Caco-2 (cell line): ENCODE measurements at regions not wholly inside any gene's neighbourhood (a gene's known extent, or its start where the extent isn't known, plus 50 kb on each side); places are given as distances from the start of the nearest gene placed in this dataset.

Source experiments
- BruUV-seq: library from RNA; stranded (reverse); fragments of 400-500 nt; replicated peaks from 2 replicates; lab custom pipeline; 2021; lab: Mats Ljungman, UMichigan
- CTCF ChIA-PET: fragments of 300-600 bp; sonication (Branson Sonifier 250); formaldehyde crosslinking; loops from one replicate; lab custom pipeline; 2022; ENCODE audit warnings: antibody characterized with exemption; lab: Charles Lee
- POLR2A ChIA-PET: fragments of 300-600 bp; sonication (Branson Sonifier 250); formaldehyde crosslinking; loops from one replicate; lab custom pipeline; 2022; ENCODE audit warnings: antibody characterized with exemption; lab: Charles Lee
- DNase-seq, 2 experiments: peaks; one replicate each; pipeline versions ENCODE4 v3.0.0 to v3.0.0-alpha.2; 2020 to 2022
- H3K27me3 ChIP-seq: replicated peaks from 2 replicates; pipeline ENCODE4 v1.6.0; 2011; ENCODE audit warnings: low read length; ENCODE audit not compliant: control insufficient read depth, insufficient read depth
- H3K36me3 ChIP-seq: 2 replicates; pipeline ENCODE4 v1.5.1; 2011; ENCODE audit warnings: low read length; ENCODE audit not compliant: control insufficient read depth, insufficient read depth
- H3K4me1 ChIP-seq: fragments of 250-450 bp; sonication (Bioruptor Pico); 2 replicates; pipeline ENCODE4 v1.5.1; 2020; ENCODE audit warnings: mild to moderate bottlenecking
- H3K4me3 ChIP-seq: 2 replicates; pipeline ENCODE4 v1.5.1; 2011; ENCODE audit warnings: low read depth, mild to moderate bottlenecking, control low read depth, low read length
- H3K9me3 ChIP-seq: fragments of 250-450 bp; sonication (Bioruptor Pico); 2 replicates; pipeline ENCODE4 v1.5.1; 2020; ENCODE audit warnings: mild to moderate bottlenecking, moderate library complexity
- H3K27ac Mint-ChIP-seq: one replicate; pipeline ENCODE4 v1.8.0; 2022; ENCODE audit warnings: mixed read lengths; ENCODE audit not compliant: unreplicated experiment
- H3K27me3 Mint-ChIP-seq: one replicate; pipeline ENCODE4 v1.8.0; 2022; ENCODE audit warnings: mixed read lengths; ENCODE audit not compliant: insufficient read depth, unreplicated experiment
- H3K36me3 Mint-ChIP-seq: one replicate; pipeline ENCODE4 v1.8.0; 2022; ENCODE audit warnings: mild to moderate bottlenecking, mixed read lengths; ENCODE audit not compliant: insufficient read depth, unreplicated experiment
- H3K4me1 Mint-ChIP-seq: one replicate; pipeline ENCODE4 v1.8.0; 2022; ENCODE audit warnings: low read depth, mixed read lengths; ENCODE audit not compliant: unreplicated experiment
- H3K4me3 Mint-ChIP-seq: one replicate; pipeline ENCODE4 v1.8.0; 2022; ENCODE audit warnings: mild to moderate bottlenecking, moderate library complexity, mixed read lengths; ENCODE audit not compliant: unreplicated experiment
- H3K9me3 Mint-ChIP-seq: one replicate; pipeline ENCODE4 v1.8.0; 2022; ENCODE audit warnings: mixed read lengths; ENCODE audit not compliant: unreplicated experiment
- CTCF ChIP-seq, 2 experiments: fragments of 200-600 bp in 1 of 2; IDR thresholded peaks; 1 replicate in 1 of 2; 2 replicates in 1 of 2; pipeline versions ENCODE4 v1.5.1 to v1.8.0; 2011 to 2022; ENCODE audit warnings: antibody characterized with exemption in 1 of 2, control low read depth in 1 of 2, inconsistent platforms in 1 of 2, low read depth in 1 of 2, low read length in 1 of 2, mild to moderate bottlenecking in 1 of 2, moderate library complexity in 1 of 2; ENCODE audit not compliant: insufficient read depth in 1 of 2, severe bottlenecking in 1 of 2, unreplicated experiment in 1 of 2
- intact Hi-C: fragments of 100-400 bp; cut with micrococcal nuclease; formaldehyde crosslinking; loops from one replicate; pipeline ENCODE4 v1.10.0; 2022; ENCODE audit not compliant: unreplicated experiment

- no peaks in the 10 kb centered on the region for H3K36me3 Mint-ChIP-seq
- intact Hi-C loops = no loop called here
These were observed 510.1 kb upstream of the LARGE1 start for GRCh38 chr22:34430386-34430785.

GRCh38 chr22:34434371-34434770 is 514.1 kb upstream of the LARGE1 start:
- no peak for DNase-seq
- CTCF ChIA-PET = no interaction called here
- no peaks in the 10 kb centered on the region for H3K36me3 Mint-ChIP-seq
- H3K4me1 ChIP-seq = no peaks in the 10 kb centered on the region
- peaks cover 6% of the 10 kb centered on the region for H3K27me3 Mint-ChIP-seq
- no peaks in the 10 kb centered on the region for H3K36me3 ChIP-seq
- BruUV-seq = no TSS peak
- TF ChIP-seq CTCF (IDR thresholded peaks at IDR 0.05; ENCODE audit: insufficient read depth in 1 of 2, low read depth in 1 of 2, low read length in 1 of 2, severe bottlenecking in 1 of 2, unreplicated experiment in 1 of 2) = no peak
- no peak overlapping the region for H3K27ac Mint-ChIP-seq
- H3K27me3 ChIP-seq = no peaks in the 10 kb centered on the region
- H3K4me3 Mint-ChIP-seq = no peak overlapping the region
- intact Hi-C loops = no loop called here
- POLR2A ChIA-PET = no interaction called here
- H3K4me1 Mint-ChIP-seq = no peaks in the 10 kb centered on the region
- peaks cover 15% of the 10 kb centered on the region for H3K9me3 Mint-ChIP-seq
- no peak overlapping the region for H3K4me3 ChIP-seq
- no peaks in the 10 kb centered on the region for H3K9me3 ChIP-seq

More at GRCh38 chr22:34430386-34430785, 510.1 kb upstream of the LARGE1 start:
- Mint-ChIP-seq H3K9me3 (peaks cover 3% of the 10 kb centered on the region), H3K4me3 (no peak overlapping the region), H3K27me3 (peaks cover 3% of the 10 kb centered on the region), H3K4me1 (no peaks in the 10 kb centered on the region), H3K27ac (no peak overlapping the region)
- Histone ChIP-seq H3K9me3 (no peaks in the 10 kb centered on the region), H3K36me3 (no peaks in the 10 kb centered on the region), H3K27me3 (no peaks in the 10 kb centered on the region), H3K4me3 (no peak overlapping the region), H3K4me1 (no peaks in the 10 kb centered on the region)
- ChIA-PET CTCF (no interaction called here), POLR2A (no interaction called here)
- no peak for TF ChIP-seq CTCF (IDR thresholded peaks at IDR 0.05; ENCODE audit: insufficient read depth in 1 of 2, low read depth in 1 of 2, low read length in 1 of 2, severe bottlenecking in 1 of 2, unreplicated experiment in 1 of 2)
- no TSS peak for BruUV-seq
- DNase-seq = no peak

GRCh38 chr22:34437140-34437539 is 516.9 kb upstream of the LARGE1 start:
- Mint-ChIP-seq H3K27me3 (peaks cover 8% of the 10 kb centered on the region), H3K9me3 (peaks cover 15% of the 10 kb centered on the region)
- CTCF ChIA-PET = no interaction called here

More at GRCh38 chr22:34437140-34437539, 516.9 kb upstream of the LARGE1 start:
- Histone ChIP-seq H3K9me3 (no peaks in the 10 kb centered on the region), H3K36me3 (no peaks in the 10 kb centered on the region), H3K4me1 (no peaks in the 10 kb centered on the region), H3K4me3 (no peak overlapping the region), H3K27me3 (no peaks in the 10 kb centered on the region)
- H3K4me1 Mint-ChIP-seq = no peaks in the 10 kb centered on the region
- intact Hi-C loops = no loop called here
- no peak for DNase-seq
- no peaks in the 10 kb centered on the region for H3K36me3 Mint-ChIP-seq
- POLR2A ChIA-PET = no interaction called here
- no peak overlapping the region for H3K4me3 Mint-ChIP-seq
- BruUV-seq = no TSS peak
- no peak overlapping the region for H3K27ac Mint-ChIP-seq
- no peak for TF ChIP-seq CTCF (IDR thresholded peaks at IDR 0.05; ENCODE audit: insufficient read depth in 1 of 2, low read depth in 1 of 2, low read length in 1 of 2, severe bottlenecking in 1 of 2, unreplicated experiment in 1 of 2)
